ENCODE measurements at regions not wholly inside any gene's neighbourhood (a gene's known extent, or its start where the extent isn't known, plus 50 kb on each side); places are given as distances from the start of the nearest gene placed in this dataset.

DNA sequence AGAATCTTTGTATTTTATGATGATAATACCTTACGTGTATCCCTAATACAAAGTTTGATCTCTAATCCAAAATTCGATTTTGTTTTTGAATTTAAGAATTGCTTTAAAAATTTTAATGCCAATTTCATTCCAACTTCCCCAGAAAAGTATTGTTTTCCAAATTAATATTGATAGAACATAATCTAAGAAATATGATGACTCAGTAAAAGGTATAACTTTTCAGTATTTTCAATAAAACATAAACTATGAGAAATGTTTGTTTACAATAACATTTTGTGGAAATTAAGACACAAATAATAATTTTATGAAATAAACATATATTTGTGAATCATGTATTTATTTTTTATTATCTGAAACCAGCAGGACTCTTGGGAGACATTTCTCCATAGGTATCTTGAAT, 931.6 kb downstream of the EFNA5 start:
- TF ChIP-seq CTCF (conservative IDR thresholded peaks at IDR 0.05; ENCODE audit: low read depth, low read length) (no peak), MAFK (IDR thresholded peaks at IDR 0.05; ENCODE audit: low read depth, low read length) (peak; percentile 57)

Measured in IMR-90 (cell line).